ENCODE measurements at regions not wholly inside any gene's neighbourhood (a gene's known extent, or its start where the extent isn't known, plus 50 kb on each side); places are given as distances from the start of the nearest gene placed in this dataset.

DNA sequence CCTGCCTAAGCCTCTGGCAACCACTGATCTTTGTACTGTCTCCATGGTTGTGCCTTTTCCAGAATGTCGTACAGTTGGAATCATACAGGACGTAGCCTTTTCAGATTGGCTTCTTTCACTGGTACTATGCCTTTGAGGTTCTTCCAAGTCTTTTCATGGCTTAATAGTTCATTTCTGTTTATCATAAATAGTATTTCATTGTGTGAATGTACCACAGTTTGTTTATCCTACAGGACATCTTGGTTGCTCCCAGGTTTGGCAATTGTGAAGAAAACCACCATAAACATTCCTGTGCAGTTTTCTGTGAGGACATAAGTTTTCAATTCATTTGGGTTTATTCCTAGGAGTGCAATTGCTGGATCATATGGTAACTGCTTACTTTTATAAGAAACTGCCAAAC is 190.6 kb upstream of the RAB4A start:
- no peak for DNase-seq (ENCODE audit: low read depth in 2 of 2, low spot score in 1 of 2)

DNA sequence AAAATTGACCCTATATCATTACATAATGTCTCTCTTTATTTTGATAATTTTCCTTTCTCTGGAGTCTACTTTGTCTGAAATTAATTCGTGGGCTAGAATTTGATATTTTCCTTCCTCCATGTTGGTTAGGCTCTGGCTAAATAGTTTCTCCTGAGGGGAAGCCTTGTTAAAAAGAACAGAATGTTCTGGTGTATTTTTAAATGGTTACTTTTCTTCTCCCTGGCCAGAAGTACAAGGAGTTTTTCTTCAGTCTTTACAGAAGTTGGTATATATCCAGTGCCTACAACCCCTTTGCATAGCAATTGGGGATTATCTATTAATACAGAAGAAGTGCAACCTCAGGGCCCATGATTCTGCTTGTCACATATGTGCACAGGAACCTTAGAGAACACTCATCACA is 185.6 kb upstream of the RAB4A start:
- DNase-seq (ENCODE audit: low read depth in 2 of 2, low spot score in 1 of 2) = no peak

GRCh38 chr1:229086091-229086490 is 184.8 kb upstream of the RAB4A start:
- DNase-seq (ENCODE audit: low read depth in 2 of 2, low spot score in 1 of 2) = no peak

- DNase-seq (ENCODE audit: low read depth in 2 of 2, low spot score in 1 of 2) = no peak
Measured at GRCh38 chr1:229086686-229087085, 184.2 kb upstream of the RAB4A start.

DNA sequence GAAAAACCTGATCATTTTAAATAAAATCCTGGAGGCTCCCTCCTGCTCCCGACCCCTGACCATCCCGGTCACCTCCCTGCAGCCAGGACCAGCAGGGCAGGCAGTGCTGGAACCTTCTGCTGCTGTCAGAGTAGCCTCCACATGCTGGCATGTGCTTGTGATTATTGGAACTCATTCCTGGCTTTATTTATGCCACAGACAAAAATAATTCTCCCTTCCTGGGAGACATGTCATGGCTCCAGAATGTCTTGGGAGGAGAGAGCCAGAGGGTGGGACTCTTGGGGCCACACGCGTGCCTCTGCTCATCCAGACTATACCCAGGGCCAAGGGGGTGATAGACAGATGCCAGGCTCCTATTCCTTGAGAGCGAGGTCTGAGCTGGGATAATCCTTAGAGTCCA is 183.6 kb upstream of the RAB4A start:
- no peak for DNase-seq (ENCODE audit: low read depth in 2 of 2, low spot score in 1 of 2)

GRCh38 chr1:229087906-229088305 is 183.0 kb upstream of the RAB4A start:
- DNase-seq (ENCODE audit: low read depth in 2 of 2, low spot score in 1 of 2) = no peak

DNA sequence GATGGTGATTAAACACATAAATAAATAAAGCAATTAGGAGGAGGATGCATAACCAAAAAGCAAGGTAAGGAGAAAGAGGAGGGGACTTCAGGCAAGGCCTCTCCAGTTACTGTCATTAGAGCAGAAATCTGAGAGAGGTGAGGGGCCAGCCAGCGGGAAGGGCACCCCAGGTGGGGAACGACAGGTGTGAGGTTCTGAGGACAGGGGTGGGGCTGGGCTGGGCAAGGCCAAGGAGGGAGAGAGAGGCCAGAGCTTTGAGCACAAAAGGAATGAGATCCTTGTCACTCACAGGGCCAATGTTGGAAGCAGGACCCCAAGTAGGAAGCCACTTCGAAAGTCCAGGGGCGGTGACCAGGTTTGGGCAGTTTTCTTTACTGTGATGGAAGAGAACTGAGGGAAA is 182.2 kb upstream of the RAB4A start:
- no peak for DNase-seq (ENCODE audit: low read depth in 2 of 2, low spot score in 1 of 2)

DNA sequence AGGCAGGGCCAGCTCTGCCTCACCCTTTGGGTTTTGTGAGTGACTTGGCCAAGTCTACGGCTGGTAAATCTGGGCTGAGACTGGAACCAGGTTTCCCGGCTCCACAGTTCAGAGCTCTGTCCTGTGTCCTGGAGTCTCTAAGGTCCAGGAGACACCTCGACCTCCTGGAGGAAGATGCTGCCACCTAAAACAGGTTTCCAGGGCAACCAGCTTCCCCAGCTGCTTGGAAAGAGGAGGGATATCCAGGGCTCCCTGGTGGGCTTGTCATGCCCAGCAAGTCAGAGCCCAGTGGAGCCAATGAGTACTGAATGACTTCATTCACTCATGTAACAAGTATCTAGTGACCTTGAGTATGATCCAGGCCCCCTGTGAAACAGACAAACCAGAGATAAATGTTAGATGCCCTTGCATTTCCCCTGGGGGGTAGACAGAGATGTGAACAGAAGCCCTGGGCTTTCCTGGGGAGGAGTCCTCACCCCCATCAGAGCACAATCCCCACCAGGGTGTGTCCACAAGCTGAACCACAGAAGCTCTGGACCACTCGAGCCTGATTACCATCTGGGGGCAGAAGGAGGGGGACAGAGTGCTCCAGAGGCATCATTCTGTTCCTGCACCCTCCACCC is 181.2 kb upstream of the RAB4A start:
- no peak for DNase-seq (ENCODE audit: low read depth in 2 of 2, low spot score in 1 of 2)

- no peak for DNase-seq (ENCODE audit: low read depth in 2 of 2, low spot score in 1 of 2)
Measured at GRCh38 chr1:229091721-229092136, 179.2 kb upstream of the RAB4A start.

DNA sequence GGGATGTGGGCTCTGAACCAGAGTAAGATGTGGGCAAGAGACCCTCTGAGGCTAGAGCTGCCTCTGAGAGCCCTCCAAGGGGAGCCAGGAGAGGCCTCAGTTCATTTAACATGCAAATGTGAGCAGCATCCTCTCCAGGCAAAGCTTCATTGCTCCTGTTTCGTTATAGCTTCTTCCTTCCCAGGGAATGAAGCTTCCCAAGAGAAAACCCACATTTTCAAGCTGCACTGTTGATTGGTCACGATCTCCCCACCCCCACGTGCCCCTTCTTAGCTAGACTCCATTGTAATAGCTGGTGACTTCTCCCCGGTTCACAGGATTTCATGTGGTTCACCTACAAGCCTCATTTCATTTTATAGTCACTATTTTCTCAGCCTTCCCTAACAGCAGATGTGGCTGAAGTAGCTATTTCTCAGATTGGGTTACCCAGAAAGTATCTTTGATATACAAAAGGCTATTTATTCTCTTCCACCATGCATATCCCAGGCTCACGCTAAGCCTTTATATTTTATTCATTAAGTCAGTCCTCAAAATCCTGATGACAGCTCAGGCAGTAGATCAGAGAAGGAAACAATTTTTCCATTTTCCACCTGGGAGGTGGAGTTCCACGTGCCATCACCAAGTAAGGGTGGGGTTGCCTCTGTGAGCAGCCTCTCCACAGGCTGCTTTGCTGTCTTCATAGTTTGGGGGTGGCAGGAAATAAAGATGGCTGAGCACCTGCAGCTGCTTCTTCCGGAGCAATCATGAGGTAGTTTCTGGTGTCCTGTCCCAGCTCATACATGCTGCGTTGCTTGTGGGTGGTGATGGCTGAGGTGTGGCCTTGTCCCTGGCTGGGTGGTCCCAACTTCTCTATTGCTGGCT is 178.3 kb upstream of the RAB4A start:
- DNase-seq (ENCODE audit: low read depth in 2 of 2, low spot score in 1 of 2) = no peak

DNA sequence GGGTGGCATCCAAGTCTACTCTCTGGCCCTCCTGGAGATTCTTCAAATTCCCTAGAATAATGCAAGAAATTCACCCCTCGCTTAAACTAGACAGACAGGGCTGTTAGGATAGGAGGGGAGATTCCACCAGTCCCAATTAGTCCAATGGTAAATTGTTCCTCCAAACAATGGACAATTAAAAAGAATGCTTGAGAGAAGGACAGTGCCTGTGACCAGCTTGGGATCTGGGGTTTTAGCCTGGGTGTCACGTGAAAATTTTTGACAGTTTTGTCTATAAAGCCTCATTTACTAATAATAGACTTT is 177.7 kb upstream of the RAB4A start:
- no peak for DNase-seq (ENCODE audit: low read depth in 2 of 2, low spot score in 1 of 2)

DNA sequence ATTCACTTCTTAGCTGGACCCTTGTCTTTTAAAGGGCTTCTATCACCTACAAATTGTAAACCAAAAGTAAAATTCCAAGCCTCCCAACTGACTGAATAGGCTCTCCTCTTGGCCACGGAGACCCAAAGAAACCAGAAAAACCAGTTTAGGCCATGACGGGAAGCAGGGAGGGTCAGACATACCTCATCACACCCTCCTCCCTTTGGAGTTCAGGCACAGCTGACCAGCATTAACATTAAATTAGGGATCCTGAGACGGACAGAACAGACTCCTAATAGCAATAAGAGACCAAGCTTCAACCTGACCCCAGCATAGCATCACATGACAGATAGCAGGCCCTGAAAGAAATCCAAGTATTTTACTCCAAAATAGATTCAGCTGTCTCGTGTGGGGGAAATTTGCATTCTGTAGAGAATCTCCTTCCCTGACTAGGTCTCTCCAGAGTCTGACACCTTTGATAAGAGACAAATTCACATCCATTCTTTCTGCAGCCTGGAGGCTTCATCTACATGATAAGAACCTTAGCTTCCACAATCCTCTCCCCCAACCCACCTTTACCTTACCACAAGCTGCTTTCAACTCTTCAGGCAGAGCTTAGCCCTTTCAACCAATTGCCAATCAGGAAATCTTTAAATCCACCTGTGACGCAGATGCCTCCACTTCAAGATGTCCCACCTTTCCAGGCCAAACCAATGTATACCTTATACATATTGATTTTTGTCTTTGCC is 177.1 kb upstream of the RAB4A start:
- DNase-seq (ENCODE audit: low read depth in 2 of 2, low spot score in 1 of 2) = no peak

GRCh38 chr1:229094476-229095311 is 176.2 kb upstream of the RAB4A start:
- no peak for DNase-seq (ENCODE audit: low read depth in 2 of 2, low spot score in 1 of 2)

DNA sequence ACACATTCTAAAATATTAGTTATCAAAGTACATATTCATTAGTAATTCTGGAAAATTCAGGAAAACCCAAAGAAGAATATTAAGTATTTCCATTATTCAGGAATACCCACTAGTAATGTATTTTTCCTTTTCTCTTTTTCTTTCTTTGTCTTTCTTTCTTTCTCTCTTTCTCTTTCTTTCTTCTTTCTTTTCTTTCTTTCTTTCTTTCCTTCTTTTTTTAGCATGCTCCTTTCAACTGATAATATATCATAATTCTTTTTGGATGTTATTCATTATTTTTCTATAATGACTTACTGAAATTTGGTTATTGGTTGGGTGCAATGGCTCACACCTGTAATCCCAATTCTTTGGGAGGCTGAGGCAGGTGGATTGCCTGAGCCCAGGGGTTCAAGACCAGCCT is 175.6 kb upstream of the RAB4A start:
- DNase-seq (ENCODE audit: low read depth in 2 of 2, low spot score in 1 of 2) = no peak

DNA sequence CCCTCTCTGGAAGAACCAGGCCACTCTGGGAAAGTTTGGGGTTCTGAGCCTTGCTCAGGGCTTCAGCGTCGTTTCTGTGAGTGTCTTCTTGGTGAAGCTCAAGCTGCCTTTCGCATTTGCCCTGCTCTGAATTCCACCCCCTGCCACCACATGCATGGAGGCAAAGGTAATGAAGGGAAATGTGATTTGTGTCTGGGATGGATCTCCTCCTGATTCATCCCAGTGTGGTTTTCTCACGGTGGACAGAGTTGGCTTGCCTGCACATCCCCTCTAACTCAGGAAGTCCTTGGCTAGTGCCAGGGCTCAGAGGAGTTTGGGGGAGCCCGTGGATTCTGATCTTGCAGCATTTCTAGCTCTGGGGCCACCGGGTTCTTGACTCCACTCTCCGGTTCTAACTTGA is 173.6 kb upstream of the RAB4A start:
- no peak for DNase-seq (ENCODE audit: low read depth in 2 of 2, low spot score in 1 of 2)

DNA sequence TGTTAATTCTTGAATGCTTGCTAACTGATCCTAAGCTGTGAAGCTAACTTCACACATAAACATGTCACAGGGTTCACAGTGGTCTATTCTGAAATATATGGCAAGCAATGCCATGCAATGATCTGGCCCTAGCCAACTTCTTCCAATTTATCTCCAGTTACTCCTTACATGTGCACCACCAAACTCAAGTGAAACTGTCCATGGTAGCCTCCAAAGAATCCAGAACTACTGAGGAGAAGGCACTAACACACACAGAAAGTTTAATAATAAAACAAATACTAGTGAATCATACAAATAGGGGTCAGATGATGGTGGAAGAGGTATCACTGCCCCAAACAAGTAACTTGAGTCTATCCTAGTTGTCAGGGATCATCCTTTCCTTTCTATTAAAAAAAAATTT is 172.6 kb upstream of the RAB4A start:
- DNase-seq (ENCODE audit: low read depth in 2 of 2, low spot score in 1 of 2) = no peak

GRCh38 chr1:229098903-229099578 is 171.9 kb upstream of the RAB4A start:
- no peak for DNase-seq (ENCODE audit: low read depth in 2 of 2, low spot score in 1 of 2)

GRCh38 chr1:229101011-229101871 is 169.7 kb upstream of the RAB4A start:
- no peak for DNase-seq (ENCODE audit: low read depth in 2 of 2, low spot score in 1 of 2)

- DNase-seq (ENCODE audit: low read depth in 2 of 2, low spot score in 1 of 2) = no peak
Measured at GRCh38 chr1:229102741-229103391, 168.0 kb upstream of the RAB4A start.

All from stimulated activated CD8-positive, alpha-beta memory T cell treated with anti-CD3 and anti-CD28 coated beads, Interleukin-4, amount 100 ng/mL, for 4 hours (primary cell).